Glutamatergic neuron (in vitro differentiated cells): ENCODE measurements at regions not wholly inside any gene's neighbourhood (a gene's known extent, or its start where the extent isn't known, plus 50 kb on each side); places are given as distances from the start of the nearest gene placed in this dataset.

Experiments used
- DNase-seq: peaks from one replicate; pipeline ENCODE4 v3.0.0; 2022
- H3K27ac Mint-ChIP-seq: one replicate; pipeline ENCODE4 v1.8.0; 2020; ENCODE audit warnings: mild to moderate bottlenecking, mixed read lengths, inconsistent platforms; ENCODE audit not compliant: unreplicated experiment
- H3K27me3 Mint-ChIP-seq: one replicate; pipeline ENCODE4 v1.8.0; 2020; ENCODE audit warnings: mild to moderate bottlenecking, moderate library complexity, mixed read lengths, inconsistent platforms; ENCODE audit not compliant: unreplicated experiment
- H3K36me3 Mint-ChIP-seq: one replicate; pipeline ENCODE4 v1.8.0; 2020; ENCODE audit warnings: mild to moderate bottlenecking, mixed read lengths, inconsistent platforms; ENCODE audit not compliant: unreplicated experiment
- H3K4me1 Mint-ChIP-seq: one replicate; pipeline ENCODE4 v1.8.0; 2020; ENCODE audit warnings: mild to moderate bottlenecking, low read depth, mixed read lengths, inconsistent platforms; ENCODE audit not compliant: unreplicated experiment
- H3K4me3 Mint-ChIP-seq: one replicate; pipeline ENCODE4 v1.8.0; 2020; ENCODE audit warnings: mild to moderate bottlenecking, mixed read lengths, inconsistent platforms; ENCODE audit not compliant: unreplicated experiment
- H3K9me3 Mint-ChIP-seq: one replicate; pipeline ENCODE4 v1.8.0; 2020; ENCODE audit warnings: mild to moderate bottlenecking, moderate library complexity, mixed read lengths, inconsistent platforms; ENCODE audit not compliant: unreplicated experiment
- CTCF ChIP-seq: fragments of 200-600 bp; sonication (generic); IDR thresholded peaks from one replicate; pipeline ENCODE4 v1.5.0; 2021; ENCODE audit not compliant: partially characterized antibody, unreplicated experiment

- H3K4me3 Mint-ChIP-seq, result no peak overlapping the region
- H3K4me1 Mint-ChIP-seq, result peaks cover 2% of the 10 kb centered on the region
- DNase-seq, result no peak
- TF ChIP-seq CTCF, result no peak
- no peaks in the 10 kb centered on the region for H3K27me3 Mint-ChIP-seq
- no peak overlapping the region for H3K27ac Mint-ChIP-seq
- H3K9me3 Mint-ChIP-seq, result no peaks in the 10 kb centered on the region
- no peaks in the 10 kb centered on the region for H3K36me3 Mint-ChIP-seq
Measured at GRCh38 chr9:82567953-82568352, 495.0 kb downstream of the RASEF start.

- DNase-seq, result no peak
- H3K27me3 Mint-ChIP-seq, result no peaks in the 10 kb centered on the region
- H3K27ac Mint-ChIP-seq, result no peak overlapping the region
- TF ChIP-seq CTCF, result no peak
- no peaks in the 10 kb centered on the region for H3K9me3 Mint-ChIP-seq
- H3K36me3 Mint-ChIP-seq, result no peaks in the 10 kb centered on the region
- H3K4me3 Mint-ChIP-seq, result no peak overlapping the region
- H3K4me1 Mint-ChIP-seq, result peaks cover 2% of the 10 kb centered on the region
Measured at GRCh38 chr9:82570226-82570625, 492.7 kb downstream of the RASEF start.

DNA sequence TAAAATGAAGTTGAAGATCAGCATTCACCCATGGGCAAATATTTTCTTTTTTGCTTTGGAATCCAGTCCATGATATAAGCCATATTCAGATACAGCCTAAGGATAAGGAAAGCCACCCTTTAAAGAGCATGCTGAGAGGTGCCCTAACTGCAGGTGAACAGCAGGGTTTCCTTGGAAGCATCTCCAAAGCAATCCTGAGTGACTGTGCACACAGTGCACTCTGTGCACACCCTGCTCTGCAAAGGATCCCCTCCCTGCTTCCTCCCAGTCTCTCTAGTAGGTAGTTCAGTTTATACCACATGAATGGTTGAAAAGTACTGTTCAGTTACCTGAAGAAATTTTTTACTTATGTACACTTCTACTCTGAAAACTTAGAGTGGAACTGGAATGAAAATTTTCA lies 491.4 kb downstream of the RASEF start:
- no peaks in the 10 kb centered on the region for H3K27me3 Mint-ChIP-seq

DNA sequence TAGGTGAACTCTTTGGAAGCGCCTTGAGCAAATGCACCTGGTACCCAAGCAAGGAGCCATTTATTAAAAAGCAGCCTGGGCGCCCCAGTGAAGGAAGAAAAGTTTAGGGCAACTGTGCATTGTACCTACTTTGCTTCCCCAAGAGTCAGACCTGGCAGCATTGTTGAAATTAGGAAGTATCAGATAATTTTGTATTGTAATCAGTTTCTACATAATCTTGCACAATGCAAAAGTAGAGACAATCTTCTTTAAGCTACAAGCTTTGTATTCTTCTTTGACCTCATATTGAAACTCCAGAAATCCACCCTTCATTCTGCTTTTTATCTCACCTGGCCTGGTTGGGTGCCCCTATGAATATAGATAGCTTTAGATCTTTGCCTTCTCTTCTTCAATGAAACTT lies 490.8 kb downstream of the RASEF start:
- DNase-seq, result no peak
- H3K4me1 Mint-ChIP-seq, result no peaks in the 10 kb centered on the region
- no peaks in the 10 kb centered on the region for H3K36me3 Mint-ChIP-seq
- no peak overlapping the region for H3K27ac Mint-ChIP-seq
- H3K27me3 Mint-ChIP-seq, result no peaks in the 10 kb centered on the region
- no peak overlapping the region for H3K4me3 Mint-ChIP-seq
- no peak for TF ChIP-seq CTCF
- no peaks in the 10 kb centered on the region for H3K9me3 Mint-ChIP-seq

More for the DNA sequence above, 491.4 kb downstream of the RASEF start:
- no peaks in the 10 kb centered on the region for H3K4me1 Mint-ChIP-seq
- DNase-seq, result no peak
- H3K27ac Mint-ChIP-seq, result no peak overlapping the region
- no peaks in the 10 kb centered on the region for H3K9me3 Mint-ChIP-seq
- no peak overlapping the region for H3K4me3 Mint-ChIP-seq
- H3K36me3 Mint-ChIP-seq, result no peaks in the 10 kb centered on the region
- no peak for TF ChIP-seq CTCF

- Mint-ChIP-seq H3K27me3 (peaks cover 2% of the 10 kb centered on the region), H3K27ac (no peak overlapping the region), H3K4me1 (no peaks in the 10 kb centered on the region), H3K4me3 (no peak overlapping the region), H3K36me3 (peaks cover 12% of the 10 kb centered on the region), H3K9me3 (peaks cover 4% of the 10 kb centered on the region)
- no peak for TF ChIP-seq CTCF
- DNase-seq, result no peak
Measured at GRCh38 chr9:82574911-82575310, 488.0 kb downstream of the RASEF start.
